Omental fat pad (tissue), 3 donors: ENCODE measurements at regions not wholly inside any gene's neighbourhood (a gene's known extent, or its start where the extent isn't known, plus 50 kb on each side); places are given as distances from the start of the nearest gene placed in this dataset. TPM values are rescaled to one million over a fixed set of nuclear protein-coding genes. Genes with fewer than 3 reads are reported as not detected.

Source experiments
- ATAC-seq: fragments of 150-250 bp; one replicate; pipeline ENCODE4 v1.9.1; 2016; ENCODE audit warnings: mild to moderate bottlenecking, moderate library complexity; ENCODE audit not compliant: low FRiP score
- DNase-seq: peaks from one replicate; pipeline ENCODE4 v3.0.0-alpha.2; 2019; ENCODE audit warnings: low spot score
- small RNA-seq: library from RNA; depleted of rRNA; stranded (forward); fragments of <200 nt; gene quantifications from one replicate; pipeline ENCODE3, GENCODE V24; 2016
- TF ChIP-seq, protein P1 (sequence below), 3 donors: fragments of 450-650 bp; IDR thresholded peaks; one replicate each; pipeline ENCODE4 v1.5.1; 2016 to 2017; ENCODE audit warnings: antibody characterized with exemption in 3 of 3, mild to moderate bottlenecking in 3 of 3, moderate library complexity in 2 of 3

DNA sequence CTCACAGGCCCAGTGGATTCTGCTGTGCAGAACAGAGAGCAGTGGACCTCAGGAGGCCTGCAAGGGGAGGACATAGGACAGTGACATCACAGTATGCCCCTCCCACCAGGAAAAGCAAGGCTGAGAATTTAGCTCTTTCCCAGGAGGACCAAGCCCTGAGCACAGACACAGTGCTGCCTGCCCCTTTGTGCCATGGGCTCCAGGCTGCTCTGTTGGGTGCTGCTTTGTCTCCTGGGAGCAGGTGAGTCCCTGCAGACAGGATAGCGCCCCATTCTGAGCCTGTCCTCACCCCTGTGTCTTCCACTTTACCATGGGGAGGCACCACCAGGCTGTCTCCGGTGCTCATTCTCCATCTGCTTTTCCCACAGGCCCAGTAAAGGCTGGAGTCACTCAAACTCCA, 63.0 kb upstream of the PRSS58 start:
- no peak for DNase-seq
- TF ChIP-seq, protein P1, sequence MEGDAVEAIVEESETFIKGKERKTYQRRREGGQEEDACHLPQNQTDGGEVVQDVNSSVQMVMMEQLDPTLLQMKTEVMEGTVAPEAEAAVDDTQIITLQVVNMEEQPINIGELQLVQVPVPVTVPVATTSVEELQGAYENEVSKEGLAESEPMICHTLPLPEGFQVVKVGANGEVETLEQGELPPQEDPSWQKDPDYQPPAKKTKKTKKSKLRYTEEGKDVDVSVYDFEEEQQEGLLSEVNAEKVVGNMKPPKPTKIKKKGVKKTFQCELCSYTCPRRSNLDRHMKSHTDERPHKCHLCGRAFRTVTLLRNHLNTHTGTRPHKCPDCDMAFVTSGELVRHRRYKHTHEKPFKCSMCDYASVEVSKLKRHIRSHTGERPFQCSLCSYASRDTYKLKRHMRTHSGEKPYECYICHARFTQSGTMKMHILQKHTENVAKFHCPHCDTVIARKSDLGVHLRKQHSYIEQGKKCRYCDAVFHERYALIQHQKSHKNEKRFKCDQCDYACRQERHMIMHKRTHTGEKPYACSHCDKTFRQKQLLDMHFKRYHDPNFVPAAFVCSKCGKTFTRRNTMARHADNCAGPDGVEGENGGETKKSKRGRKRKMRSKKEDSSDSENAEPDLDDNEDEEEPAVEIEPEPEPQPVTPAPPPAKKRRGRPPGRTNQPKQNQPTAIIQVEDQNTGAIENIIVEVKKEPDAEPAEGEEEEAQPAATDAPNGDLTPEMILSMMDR (IDR thresholded peaks at IDR 0.05) = no peak
- no peak for ATAC-seq

DNA sequence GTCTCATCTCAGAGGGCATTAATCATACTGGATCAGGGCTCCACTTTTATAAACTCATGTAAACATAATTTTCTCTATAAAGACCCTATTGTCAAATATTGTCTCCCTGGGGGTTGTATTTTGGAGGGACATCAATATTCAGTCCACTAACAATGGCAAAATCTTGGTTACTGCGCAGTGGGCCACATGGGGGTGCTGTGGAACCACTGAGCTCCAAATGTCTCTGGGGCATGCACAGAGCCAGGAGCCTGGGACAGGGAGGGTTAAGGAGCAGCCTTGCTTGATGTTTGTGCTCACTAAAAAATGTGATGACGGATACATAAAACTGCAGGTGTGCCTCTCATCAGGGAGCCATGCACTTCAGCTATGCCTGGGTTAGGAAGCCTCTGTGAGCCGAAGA, 62.1 kb upstream of the PRSS58 start:
- ATAC-seq = no peak
- TF ChIP-seq, protein P1 (IDR thresholded peaks at IDR 0.05) = no peak
- no peak for DNase-seq

DNA sequence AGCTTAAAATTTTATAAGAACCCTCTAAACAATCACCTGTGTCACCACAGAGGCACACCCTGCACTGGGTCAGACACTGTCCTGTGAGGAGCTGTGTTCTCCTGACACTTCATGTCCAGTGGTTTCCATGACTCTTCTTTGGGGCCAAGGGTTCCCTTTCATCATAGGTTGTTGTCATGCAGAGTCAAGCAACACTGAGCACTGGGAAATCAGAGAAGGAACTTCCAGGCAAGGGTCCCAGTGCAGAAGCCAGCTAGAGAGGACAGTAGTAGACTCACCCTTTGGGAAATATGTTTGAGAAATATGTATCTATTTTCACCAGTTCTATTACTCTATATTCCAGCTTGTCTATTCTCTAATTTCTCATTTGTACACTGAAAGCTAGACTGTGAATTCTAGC, 56.4 kb upstream of the PRSS58 start:
- TF ChIP-seq, protein P1 (IDR thresholded peaks at IDR 0.05) = no peak
- DNase-seq = no peak

DNA sequence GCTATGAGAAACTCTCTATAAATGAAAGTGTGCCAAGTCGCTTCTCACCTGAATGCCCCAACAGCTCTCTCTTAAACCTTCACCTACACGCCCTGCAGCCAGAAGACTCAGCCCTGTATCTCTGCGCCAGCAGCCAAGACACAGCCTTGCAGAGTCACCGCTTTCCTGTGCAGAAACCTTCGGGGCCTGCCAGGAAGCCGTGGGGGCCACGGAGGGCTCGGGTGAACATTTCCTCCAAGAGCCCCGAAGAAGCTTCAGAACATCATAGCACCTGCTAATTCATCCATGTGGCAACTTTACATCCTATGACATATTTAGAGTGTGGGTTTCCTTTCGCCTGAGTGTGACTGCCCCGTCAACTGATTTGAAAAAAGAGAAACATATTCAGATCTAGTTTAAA, 55.7 kb upstream of the PRSS58 start:
- ATAC-seq (no peak), DNase-seq (no peak)
- TF ChIP-seq, protein P1 (IDR thresholded peaks at IDR 0.05) = no peak

More for the DNA sequence above, 56.4 kb upstream of the PRSS58 start:
- ATAC-seq = no peak

DNA sequence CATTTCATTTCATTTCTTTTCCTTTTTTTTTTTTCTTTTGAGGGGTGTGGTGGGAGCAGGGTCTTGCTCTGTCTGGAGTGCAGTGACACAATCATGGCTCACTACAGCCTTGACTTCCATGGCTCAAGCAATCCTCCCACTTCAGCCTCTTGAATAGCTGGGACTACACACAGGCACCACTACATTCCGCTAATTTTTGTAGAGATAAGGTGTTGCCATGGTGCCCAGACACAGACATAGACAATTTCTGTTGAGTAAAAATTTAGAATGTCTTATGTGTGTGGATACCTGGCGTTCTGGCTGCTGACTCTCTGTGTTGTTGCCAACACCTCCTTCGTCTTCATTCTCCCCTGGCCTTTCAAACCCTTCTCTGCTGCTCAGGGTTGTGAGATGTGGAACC, 54.0 kb upstream of the PRSS58 start:
- no peak for DNase-seq
- ATAC-seq = no peak
- TF ChIP-seq, protein P1 (IDR thresholded peaks at IDR 0.05) = no peak

DNA sequence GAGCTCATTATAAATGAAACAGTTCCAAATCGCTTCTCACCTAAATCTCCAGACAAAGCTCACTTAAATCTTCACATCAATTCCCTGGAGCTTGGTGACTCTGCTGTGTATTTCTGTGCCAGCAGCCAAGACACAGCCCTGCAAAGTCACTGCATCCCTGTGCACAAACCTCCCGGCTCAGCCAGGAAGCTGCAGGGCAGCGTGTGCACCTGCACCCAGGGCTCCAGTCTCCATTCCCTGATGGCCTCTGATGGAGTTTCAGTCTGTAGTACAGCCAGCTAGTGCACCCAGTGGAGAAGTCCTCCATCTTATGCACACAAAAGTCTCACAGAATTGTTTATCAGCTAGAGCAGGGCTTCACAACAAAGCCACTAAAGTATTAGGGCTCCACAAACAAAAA, 51.1 kb upstream of the PRSS58 start:
- DNase-seq (no peak), ATAC-seq (no peak)
- TF ChIP-seq, protein P1 (IDR thresholded peaks at IDR 0.05) = no peak

DNA sequence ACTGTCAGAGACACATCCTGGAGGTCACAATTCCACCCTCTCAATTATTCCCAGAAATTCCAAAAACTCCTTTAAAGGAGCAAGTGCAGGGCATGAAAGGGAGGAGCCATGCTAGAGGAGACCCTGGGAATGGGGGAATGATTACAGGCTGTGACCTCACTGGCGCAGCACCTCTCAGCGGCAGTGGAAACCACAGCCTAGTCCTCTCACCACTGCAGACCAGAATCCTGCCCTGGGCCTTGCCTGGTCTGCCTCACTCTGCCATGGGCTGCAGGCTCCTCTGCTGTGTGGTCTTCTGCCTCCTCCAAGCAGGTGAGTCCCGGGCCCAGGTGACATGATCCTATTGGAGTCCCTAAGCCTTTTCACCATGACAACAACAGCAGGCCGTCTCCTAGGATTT, 50.5 kb upstream of the PRSS58 start:
- DNase-seq (no peak), ATAC-seq (no peak)
- TF ChIP-seq, protein P1 (IDR thresholded peaks at IDR 0.05) = no peak

Small RNAs in the stretch of these regions (small RNA-seq; reads per million reads assigned to genes)
- gene TRBV5-2 (not detected), gene TRBV8-1 (not detected), gene TRBV8-2 (not detected)
